Prostate gland (tissue), 2 donors: ENCODE measurements at regions not wholly inside any gene's neighbourhood (a gene's known extent, or its start where the extent isn't known, plus 50 kb on each side); places are given as distances from the start of the nearest gene placed in this dataset.

ENCODE experiments used
- POLR2AphosphoS5 ChIP-seq: sonication (generic); formaldehyde crosslinking; IDR thresholded peaks from one replicate; pipeline ENCODE4 v1.6.1; 2017; ENCODE audit warnings: antibody characterized with exemption
- TF ChIP-seq, protein P1 (sequence below), 4 experiments: fragments of 200-600 bp in 2 of 4; fragments of 450-650 bp in 2 of 4; sonication (generic) in 2 of 4; IDR thresholded peaks; 1 replicate in 3 of 4; 2 replicates in 1 of 4; pipeline ENCODE4 v1.5.1; 2016 to 2019; ENCODE audit warnings: antibody characterized with exemption in 4 of 4, mild to moderate bottlenecking in 2 of 4, moderate library complexity in 2 of 4

DNA sequence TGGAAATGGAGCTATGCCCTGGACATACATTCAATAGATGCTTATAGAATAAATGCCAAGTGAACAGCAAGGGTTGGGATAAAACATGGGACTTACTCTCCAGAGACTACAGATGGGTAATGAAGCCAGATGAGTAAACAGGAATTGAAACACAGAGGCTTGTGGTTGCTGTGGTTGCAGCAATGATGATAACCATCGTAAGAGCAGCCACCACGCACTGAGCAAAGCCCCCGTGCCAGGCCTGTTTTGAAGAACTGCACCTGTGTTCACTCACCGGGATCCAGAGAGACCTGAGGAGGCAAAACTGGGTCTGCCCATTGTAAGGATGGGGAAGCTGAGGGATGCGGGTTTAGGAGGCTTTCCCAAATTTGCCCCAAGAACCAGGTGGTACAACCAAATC, 431.1 kb upstream of the CDH4 start:
- TF ChIP-seq, protein P1, sequence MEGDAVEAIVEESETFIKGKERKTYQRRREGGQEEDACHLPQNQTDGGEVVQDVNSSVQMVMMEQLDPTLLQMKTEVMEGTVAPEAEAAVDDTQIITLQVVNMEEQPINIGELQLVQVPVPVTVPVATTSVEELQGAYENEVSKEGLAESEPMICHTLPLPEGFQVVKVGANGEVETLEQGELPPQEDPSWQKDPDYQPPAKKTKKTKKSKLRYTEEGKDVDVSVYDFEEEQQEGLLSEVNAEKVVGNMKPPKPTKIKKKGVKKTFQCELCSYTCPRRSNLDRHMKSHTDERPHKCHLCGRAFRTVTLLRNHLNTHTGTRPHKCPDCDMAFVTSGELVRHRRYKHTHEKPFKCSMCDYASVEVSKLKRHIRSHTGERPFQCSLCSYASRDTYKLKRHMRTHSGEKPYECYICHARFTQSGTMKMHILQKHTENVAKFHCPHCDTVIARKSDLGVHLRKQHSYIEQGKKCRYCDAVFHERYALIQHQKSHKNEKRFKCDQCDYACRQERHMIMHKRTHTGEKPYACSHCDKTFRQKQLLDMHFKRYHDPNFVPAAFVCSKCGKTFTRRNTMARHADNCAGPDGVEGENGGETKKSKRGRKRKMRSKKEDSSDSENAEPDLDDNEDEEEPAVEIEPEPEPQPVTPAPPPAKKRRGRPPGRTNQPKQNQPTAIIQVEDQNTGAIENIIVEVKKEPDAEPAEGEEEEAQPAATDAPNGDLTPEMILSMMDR (IDR thresholded peaks at IDR 0.05): no peak
- TF ChIP-seq POLR2AphosphoS5: no peak
